ENCODE measurements at regions not wholly inside any gene's neighbourhood (a gene's known extent, or its start where the extent isn't known, plus 50 kb on each side); places are given as distances from the start of the nearest gene placed in this dataset.

GRCh38 chr3:80889535-80889934 lies 871.9 kb downstream of the GBE1 start:
- in situ Hi-C loops (cut with HindIII; ENCODE audit: low pct_unique_long_range_greater_than_20kb, low sequenced_read_pairs) = no loop called here
- no peak for TF ChIP-seq JUND (IDR thresholded peaks at IDR 0.05; ENCODE audit: low read depth)
- no peak for DNase-seq (ENCODE audit: low read depth in 1 of 2, low spot score in 1 of 2)

GRCh38 chr3:80870476-80871041 lies 890.9 kb downstream of the GBE1 start:
- in situ Hi-C loops (cut with HindIII; ENCODE audit: low pct_unique_long_range_greater_than_20kb, low sequenced_read_pairs) = no loop called here
- DNase-seq (ENCODE audit: low read depth in 1 of 2, low spot score in 1 of 2) = no peak
- no peak for TF ChIP-seq JUND (IDR thresholded peaks at IDR 0.05; ENCODE audit: low read depth)

- TF ChIP-seq JUND (IDR thresholded peaks at IDR 0.05; ENCODE audit: low read depth) = no peak
- in situ Hi-C loops (cut with HindIII; ENCODE audit: low pct_unique_long_range_greater_than_20kb, low sequenced_read_pairs) = no loop called here
- DNase-seq (ENCODE audit: low read depth in 1 of 2, low spot score in 1 of 2) = no peak
These were observed 906.0 kb downstream of the GBE1 start for GRCh38 chr3:80855482-80855881.

- no peak for TF ChIP-seq JUND (IDR thresholded peaks at IDR 0.05; ENCODE audit: low read depth)
- in situ Hi-C loops (cut with HindIII; ENCODE audit: low pct_unique_long_range_greater_than_20kb, low sequenced_read_pairs) = no loop called here
These were observed 925.0 kb downstream of the GBE1 start for GRCh38 chr3:80836395-80836794.

GRCh38 chr3:80807577-80807976 lies 953.9 kb downstream of the GBE1 start:
- TF ChIP-seq JUND (IDR thresholded peaks at IDR 0.05; ENCODE audit: low read depth) = no peak
- in situ Hi-C loops (cut with HindIII; ENCODE audit: low pct_unique_long_range_greater_than_20kb, low sequenced_read_pairs) = no loop called here
- DNase-seq (ENCODE audit: low read depth in 1 of 2, low spot score in 1 of 2) = no peak

More at GRCh38 chr3:80836395-80836794, 925.0 kb downstream of the GBE1 start:
- no peak for DNase-seq (ENCODE audit: low read depth in 1 of 2, low spot score in 1 of 2)

GRCh38 chr3:80806673-80807072 lies 954.8 kb downstream of the GBE1 start:
- in situ Hi-C loops (cut with HindIII; ENCODE audit: low pct_unique_long_range_greater_than_20kb, low sequenced_read_pairs) = no loop called here
- no peak for TF ChIP-seq JUND (IDR thresholded peaks at IDR 0.05; ENCODE audit: low read depth)
- DNase-seq (ENCODE audit: low read depth in 1 of 2, low spot score in 1 of 2) = no peak

- no peak for DNase-seq (ENCODE audit: low read depth in 1 of 2, low spot score in 1 of 2)
- TF ChIP-seq JUND (IDR thresholded peaks at IDR 0.05; ENCODE audit: low read depth) = no peak
- in situ Hi-C loops (cut with HindIII; ENCODE audit: low pct_unique_long_range_greater_than_20kb, low sequenced_read_pairs) = no loop called here
These were observed 972.5 kb downstream of the GBE1 start for GRCh38 chr3:80788914-80789313.

GRCh38 chr3:80785875-80786274 lies 975.6 kb downstream of the GBE1 start:
- in situ Hi-C loops (cut with HindIII; ENCODE audit: low pct_unique_long_range_greater_than_20kb, low sequenced_read_pairs) = no loop called here
- no peak for TF ChIP-seq JUND (IDR thresholded peaks at IDR 0.05; ENCODE audit: low read depth)

GRCh38 chr3:80785475-80785874 lies 976.0 kb downstream of the GBE1 start:
- in situ Hi-C loops (cut with HindIII; ENCODE audit: low pct_unique_long_range_greater_than_20kb, low sequenced_read_pairs) = no loop called here
- no peak for TF ChIP-seq JUND (IDR thresholded peaks at IDR 0.05; ENCODE audit: low read depth)
- peak in 1 of 2 experiments; percentile 56 for DNase-seq (ENCODE audit: low read depth in 1 of 2, low spot score in 1 of 2)

More at GRCh38 chr3:80785875-80786274, 975.6 kb downstream of the GBE1 start:
- DNase-seq (ENCODE audit: low read depth in 1 of 2, low spot score in 1 of 2) = no peak

GRCh38 chr3:80771085-80771484 lies 990.4 kb downstream of the GBE1 start:
- in situ Hi-C loops (cut with HindIII; ENCODE audit: low pct_unique_long_range_greater_than_20kb, low sequenced_read_pairs) = no loop called here
- no peak for TF ChIP-seq JUND (IDR thresholded peaks at IDR 0.05; ENCODE audit: low read depth)
- no peak for DNase-seq (ENCODE audit: low read depth in 1 of 2, low spot score in 1 of 2)

- in situ Hi-C loops (cut with HindIII; ENCODE audit: low pct_unique_long_range_greater_than_20kb, low sequenced_read_pairs) = no loop called here
- no peak for DNase-seq (ENCODE audit: low read depth in 1 of 2, low spot score in 1 of 2)
- no peak for TF ChIP-seq JUND (IDR thresholded peaks at IDR 0.05; ENCODE audit: low read depth)
These were observed 991.1 kb downstream of the GBE1 start for GRCh38 chr3:80770106-80771074.

- no peak for DNase-seq (ENCODE audit: low read depth in 1 of 2, low spot score in 1 of 2)
- TF ChIP-seq JUND (IDR thresholded peaks at IDR 0.05; ENCODE audit: low read depth) = no peak
- in situ Hi-C loops (cut with HindIII; ENCODE audit: low pct_unique_long_range_greater_than_20kb, low sequenced_read_pairs) = no loop called here
These were observed 991.8 kb downstream of the GBE1 start for GRCh38 chr3:80769683-80770082.

- in situ Hi-C loops (cut with HindIII; ENCODE audit: low pct_unique_long_range_greater_than_20kb, low sequenced_read_pairs) = no loop called here
- no peak for TF ChIP-seq JUND (IDR thresholded peaks at IDR 0.05; ENCODE audit: low read depth)
- peak in 1 of 2 experiments; percentile 13 for DNase-seq (ENCODE audit: low read depth in 1 of 2, low spot score in 1 of 2)
These were observed 993.8 kb downstream of the GBE1 start for GRCh38 chr3:80767604-80768003.
